OCI-LY7 (cell line): ENCODE measurements at regions not wholly inside any gene's neighbourhood (a gene's known extent, or its start where the extent isn't known, plus 50 kb on each side); places are given as distances from the start of the nearest gene placed in this dataset.

Experiments
- BruUV-seq: library from RNA; stranded (reverse); fragments of 400-500 nt; replicated peaks from 2 replicates; lab custom pipeline; 2021; lab: Mats Ljungman, UMichigan
- CTCF ChIA-PET: fragments of 300-600 bp; sonication (Branson Sonifier 250); formaldehyde crosslinking; loops from one replicate; lab custom pipeline; 2022; ENCODE audit warnings: antibody characterized with exemption; ENCODE audit not compliant: unreplicated experiment; lab: Charles Lee
- POLR2A ChIA-PET: fragments of 300-600 bp; sonication (Branson Sonifier 250); formaldehyde crosslinking; loops from one replicate; lab custom pipeline; 2022; ENCODE audit warnings: antibody characterized with exemption; lab: Charles Lee
- DNase-seq: peaks from one replicate; pipeline ENCODE4 v3.0.0-alpha.2; 2015; ENCODE audit warnings: low spot score
- H2AFZ ChIP-seq: fragments of 200-600 bp; sonication (generic), shearing (Covaris generic); 2 replicates; pipeline ENCODE4 v1.6.1; 2014; ENCODE audit warnings: mild to moderate bottlenecking, antibody characterized with exemption, low read length, moderate library complexity
- H3K27ac ChIP-seq: fragments of 200-600 bp; sonication (generic); 2 replicates; pipeline ENCODE4 v1.5.1; 2014; ENCODE audit warnings: mixed run types, low read depth, mild to moderate bottlenecking, moderate library complexity, low read length, inconsistent platforms; ENCODE audit not compliant: poor library complexity, severe bottlenecking
- H3K36me3 ChIP-seq: fragments of 200-600 bp; sonication (generic); 2 replicates; pipeline ENCODE4 v1.6.1; 2014; ENCODE audit warnings: mild to moderate bottlenecking, antibody characterized with exemption, low read length, moderate library complexity, mixed read lengths; ENCODE audit not compliant: insufficient read depth
- H3K4me1 ChIP-seq: fragments of 200-600 bp; sonication (generic); 2 replicates; pipeline ENCODE4 v1.5.1; 2014; ENCODE audit warnings: mild to moderate bottlenecking, low read length; ENCODE audit not compliant: insufficient read depth, poor library complexity, severe bottlenecking
- H3K4me2 ChIP-seq: fragments of 200-600 bp; sonication (generic); 2 replicates; pipeline ENCODE4 v1.6.1; 2014; ENCODE audit warnings: mild to moderate bottlenecking, low read length
- H3K4me3 ChIP-seq: fragments of 200-600 bp; sonication (generic); 2 replicates; pipeline ENCODE4 v1.5.1; 2014; ENCODE audit warnings: mild to moderate bottlenecking, low read depth, low read length; ENCODE audit not compliant: poor library complexity, severe bottlenecking
- H3K79me2 ChIP-seq: fragments of 200-600 bp; sonication (generic); 2 replicates; pipeline ENCODE4 v1.6.1; 2016; ENCODE audit warnings: low read depth, mild to moderate bottlenecking, low read length, moderate library complexity, mixed read lengths; ENCODE audit not compliant: insufficient read depth
- H3K9me2 ChIP-seq: fragments of 200-600 bp; sonication (generic); 2 replicates; pipeline ENCODE4 v1.6.1; 2016; ENCODE audit warnings: mild to moderate bottlenecking, low read length, mixed read lengths; ENCODE audit not compliant: insufficient read depth
- H3K9me3 ChIP-seq: fragments of 200-600 bp; sonication (generic); 2 replicates; pipeline ENCODE4 v1.6.1; 2014; ENCODE audit warnings: mild to moderate bottlenecking, mixed run types, low read length, mixed read lengths
- H4K20me1 ChIP-seq: fragments of 200-600 bp; sonication (generic); 2 replicates; pipeline ENCODE4 v1.6.1; 2014; ENCODE audit warnings: mild to moderate bottlenecking, antibody characterized with exemption, low read length, moderate library complexity, mixed read lengths; ENCODE audit not compliant: insufficient read depth
- EZH2phosphoT487 ChIP-seq: fragments of 200-600 bp; sonication (generic); IDR thresholded peaks from 2 replicates; pipeline ENCODE4 v1.6.1; 2018; ENCODE audit warnings: low read depth, borderline replicate concordance, mild to moderate bottlenecking, mixed run types, antibody characterized with exemption, low read length, moderate library complexity, mixed read lengths
- intact Hi-C: fragments of 100-400 bp; cut with micrococcal nuclease; formaldehyde crosslinking; loops from one replicate; pipeline ENCODE4 v1.10.0; 2022; ENCODE audit not compliant: unreplicated experiment
- TF ChIP-seq, protein P1 (sequence below): fragments of 200-600 bp; sonication (generic); conservative IDR thresholded peaks from 2 replicates; pipeline ENCODE4 v1.5.1; 2014; ENCODE audit warnings: mild to moderate bottlenecking, antibody characterized with exemption, low read length, moderate library complexity, mixed read lengths

GRCh38 chr9:29799227-29799626 lies 2225.9 kb upstream of the C9orf72 start:
- Histone ChIP-seq H3K36me3 (no peaks in the 10 kb centered on the region), H3K79me2 (no peaks in the 10 kb centered on the region), H3K27ac (no peak overlapping the region), H4K20me1 (no peaks in the 10 kb centered on the region), H3K9me2 (no peaks in the 10 kb centered on the region), H2AFZ (no peak overlapping the region), H3K4me1 (no peaks in the 10 kb centered on the region), H3K4me3 (no peak overlapping the region), H3K9me3 (no peaks in the 10 kb centered on the region), H3K4me2 (no peak overlapping the region)
- DNase-seq, result no peak
- intact Hi-C loops, result no loop called here
- POLR2A ChIA-PET, result interaction anchor here (1.5 kb wide), 1 partner anchor 59 kb away, joined by 4 read pairs; no protein-coding TSS in a partner anchor
- CTCF ChIA-PET, result no interaction called here
- no TSS peak for BruUV-seq
- TF ChIP-seq EZH2phosphoT487, result no peak
- TF ChIP-seq, protein P1, sequence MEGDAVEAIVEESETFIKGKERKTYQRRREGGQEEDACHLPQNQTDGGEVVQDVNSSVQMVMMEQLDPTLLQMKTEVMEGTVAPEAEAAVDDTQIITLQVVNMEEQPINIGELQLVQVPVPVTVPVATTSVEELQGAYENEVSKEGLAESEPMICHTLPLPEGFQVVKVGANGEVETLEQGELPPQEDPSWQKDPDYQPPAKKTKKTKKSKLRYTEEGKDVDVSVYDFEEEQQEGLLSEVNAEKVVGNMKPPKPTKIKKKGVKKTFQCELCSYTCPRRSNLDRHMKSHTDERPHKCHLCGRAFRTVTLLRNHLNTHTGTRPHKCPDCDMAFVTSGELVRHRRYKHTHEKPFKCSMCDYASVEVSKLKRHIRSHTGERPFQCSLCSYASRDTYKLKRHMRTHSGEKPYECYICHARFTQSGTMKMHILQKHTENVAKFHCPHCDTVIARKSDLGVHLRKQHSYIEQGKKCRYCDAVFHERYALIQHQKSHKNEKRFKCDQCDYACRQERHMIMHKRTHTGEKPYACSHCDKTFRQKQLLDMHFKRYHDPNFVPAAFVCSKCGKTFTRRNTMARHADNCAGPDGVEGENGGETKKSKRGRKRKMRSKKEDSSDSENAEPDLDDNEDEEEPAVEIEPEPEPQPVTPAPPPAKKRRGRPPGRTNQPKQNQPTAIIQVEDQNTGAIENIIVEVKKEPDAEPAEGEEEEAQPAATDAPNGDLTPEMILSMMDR, result no peak

- Histone ChIP-seq H3K79me2 (no peaks in the 10 kb centered on the region), H3K27ac (no peak overlapping the region), H3K9me3 (no peaks in the 10 kb centered on the region), H2AFZ (no peak overlapping the region), H3K4me3 (no peak overlapping the region), H3K9me2 (no peaks in the 10 kb centered on the region), H3K4me1 (no peaks in the 10 kb centered on the region), H3K4me2 (no peak overlapping the region), H3K36me3 (no peaks in the 10 kb centered on the region), H4K20me1 (no peaks in the 10 kb centered on the region)
- ChIA-PET CTCF (no interaction called here), POLR2A (interaction anchor here (0.6 to 1.5 kb wide), 2 partner anchors 61 to 234 kb away, joined by 3 to 4 read pairs; no protein-coding TSS in a partner anchor)
- DNase-seq, result no peak
- BruUV-seq, result no TSS peak
- TF ChIP-seq, protein P1, result no peak
- intact Hi-C loops, result no loop called here
Measured at GRCh38 chr9:29800821-29801220, 2227.5 kb upstream of the C9orf72 start.

DNA sequence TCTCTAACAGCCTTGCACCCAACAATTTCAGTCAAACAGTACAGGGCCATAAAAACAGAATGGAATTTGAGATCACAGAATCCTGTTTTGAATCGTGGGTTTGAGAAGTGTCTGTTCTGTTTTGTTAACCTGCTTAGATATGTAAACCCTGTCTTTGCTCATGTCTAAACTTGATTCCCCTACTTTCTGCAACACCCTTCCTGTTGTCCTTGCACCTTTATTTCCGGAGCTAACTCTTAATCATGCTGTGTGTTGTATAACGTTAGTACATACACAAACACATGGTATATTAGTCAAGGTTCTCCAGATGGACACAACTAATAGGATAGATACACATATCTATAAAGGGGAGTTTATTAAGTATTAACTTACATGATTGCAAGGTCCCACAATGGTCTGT lies 2229.2 kb upstream of the C9orf72 start:
- Histone ChIP-seq H3K79me2 (no peaks in the 10 kb centered on the region), H3K27ac (no peak overlapping the region), H3K9me2 (no peaks in the 10 kb centered on the region), H2AFZ (no peak overlapping the region), H3K4me2 (no peak overlapping the region), H3K4me3 (no peak overlapping the region), H3K4me1 (no peaks in the 10 kb centered on the region), H3K36me3 (no peaks in the 10 kb centered on the region), H4K20me1 (no peaks in the 10 kb centered on the region), H3K9me3 (no peaks in the 10 kb centered on the region)
- intact Hi-C loops, result no loop called here
- POLR2A ChIA-PET, result no interaction called here
- CTCF ChIA-PET, result no interaction called here
- no peak for DNase-seq
- TF ChIP-seq, protein P1, result no peak
- TF ChIP-seq EZH2phosphoT487, result no peak
- BruUV-seq, result no TSS peak
